PC-9 (cell line): ENCODE measurements at regions not wholly inside any gene's neighbourhood (a gene's known extent, or its start where the extent isn't known, plus 50 kb on each side); places are given as distances from the start of the nearest gene placed in this dataset.

Experiments used
- BruUV-seq: library from RNA; stranded (reverse); fragments of 400-500 nt; replicated peaks from 2 replicates; lab custom pipeline; 2021; lab: Mats Ljungman, UMichigan
- CTCF ChIA-PET: fragments of 300-600 bp; sonication (Branson Sonifier 250); formaldehyde crosslinking; loops from one replicate; lab custom pipeline; 2022; ENCODE audit warnings: antibody characterized with exemption; lab: Charles Lee
- POLR2A ChIA-PET: fragments of 300-600 bp; sonication (Branson Sonifier 250); formaldehyde crosslinking; loops from one replicate; lab custom pipeline; 2022; ENCODE audit warnings: antibody characterized with exemption; ENCODE audit not compliant: unreplicated experiment; lab: Charles Lee
- DNase-seq, 2 experiments: peaks; one replicate each; pipeline versions ENCODE4 v3.0.0 to v3.0.0-alpha.2; 2015 to 2022; ENCODE audit warnings: mixed read lengths in 1 of 2
- H2AFZ ChIP-seq: fragments of 200-600 bp; sonication (generic); 2 replicates; pipeline ENCODE4 v1.8.1; 2017; ENCODE audit warnings: antibody characterized with exemption
- H3F3A ChIP-seq: fragments of 200-600 bp; sonication (generic); 2 replicates; pipeline ENCODE4 v1.8.1; 2017; ENCODE audit warnings: antibody characterized with exemption, mild to moderate bottlenecking, low read depth; ENCODE audit not compliant: insufficient read depth
- H3K27ac ChIP-seq: fragments of 200-600 bp; sonication (generic); 2 replicates; pipeline ENCODE4 v1.6.1; 2016; ENCODE audit warnings: mixed run types
- H3K27me3 ChIP-seq: fragments of 200-600 bp; sonication (generic); 2 replicates; pipeline ENCODE4 v1.6.1; 2016; ENCODE audit warnings: low read depth, mixed run types; ENCODE audit not compliant: insufficient read depth
- H3K36me3 ChIP-seq: fragments of 200-600 bp; sonication (generic); 2 replicates; pipeline ENCODE4 v1.6.1; 2016; ENCODE audit warnings: low read depth, mixed run types
- H3K4me1 ChIP-seq: fragments of 200-600 bp; sonication (generic); replicated peaks from 2 replicates; pipeline ENCODE4 v1.6.1; 2016; ENCODE audit warnings: mixed run types; ENCODE audit not compliant: insufficient read depth
- H3K4me2 ChIP-seq: fragments of 200-600 bp; sonication (generic); 2 replicates; pipeline ENCODE4 v1.6.1; 2017; ENCODE audit warnings: mixed run types
- H3K4me3 ChIP-seq: fragments of 200-600 bp; sonication (generic); 2 replicates; pipeline ENCODE4 v1.6.1; 2016; ENCODE audit warnings: mixed run types
- H3K79me2 ChIP-seq: fragments of 200-600 bp; sonication (generic); 2 replicates; pipeline ENCODE4 v1.6.1; 2017; ENCODE audit warnings: low read depth, mixed run types
- H3K9me2 ChIP-seq: fragments of 200-600 bp; sonication (generic); 2 replicates; pipeline ENCODE4 v1.8.1; 2017; ENCODE audit warnings: mild to moderate bottlenecking; ENCODE audit not compliant: insufficient read depth
- H3K9me3 ChIP-seq: fragments of 200-600 bp; sonication (generic); 2 replicates; pipeline ENCODE4 v1.8.1; 2016; ENCODE audit warnings: low read depth; ENCODE audit not compliant: insufficient read depth
- H4K20me1 ChIP-seq: fragments of 200-600 bp; sonication (generic); 2 replicates; pipeline ENCODE4 v1.8.1; 2017; ENCODE audit not compliant: insufficient read depth
- CTCF ChIP-seq: fragments of 200-600 bp; sonication (generic); conservative IDR thresholded peaks from 2 replicates; pipeline ENCODE4 v1.6.1; 2017; ENCODE audit warnings: mixed run types, antibody characterized with exemption, mild to moderate bottlenecking, moderate library complexity
- EZH2 ChIP-seq: fragments of 200-600 bp; sonication (generic); IDR thresholded peaks from 2 replicates; pipeline ENCODE4 v1.8.0; 2017; ENCODE audit warnings: antibody characterized with exemption, low read depth
- intact Hi-C: fragments of 100-400 bp; cut with micrococcal nuclease; formaldehyde crosslinking; loops from one replicate; pipeline ENCODE4 v1.10.0; 2022; ENCODE audit not compliant: unreplicated experiment

GRCh38 chr4:187865914-187866313 is 129.7 kb upstream of the ZFP42 start:
- POLR2A ChIA-PET, result no interaction called here
- Histone ChIP-seq H3K27ac (no peak overlapping the region), H3K4me1 (no peaks in the 10 kb centered on the region), H3K9me3 (no peaks in the 10 kb centered on the region), H3K79me2 (no peaks in the 10 kb centered on the region), H3K9me2 (no peaks in the 10 kb centered on the region), H3K4me3 (no peak overlapping the region), H3K4me2 (no peak overlapping the region), H3F3A (no peaks in the 10 kb centered on the region), H4K20me1 (no peaks in the 10 kb centered on the region), H3K36me3 (no peaks in the 10 kb centered on the region), H2AFZ (no peak overlapping the region), H3K27me3 (no peaks in the 10 kb centered on the region)
- CTCF ChIA-PET, result no interaction called here
- TF ChIP-seq CTCF (no peak), EZH2 (no peak)
- DNase-seq, result no peak
- no TSS peak for BruUV-seq
- intact Hi-C loops, result no loop called here

- intact Hi-C loops, result no loop called here
- no peaks in the 10 kb centered on the region for H3K36me3 ChIP-seq
- no peak overlapping the region for H2AFZ ChIP-seq
- DNase-seq, result no peak
- no peaks in the 10 kb centered on the region for H3K9me2 ChIP-seq
- H3K9me3 ChIP-seq, result no peaks in the 10 kb centered on the region
- no TSS peak for BruUV-seq
- ChIA-PET POLR2A (no interaction called here), CTCF (no interaction called here)
- no peaks in the 10 kb centered on the region for H3K27me3 ChIP-seq
- no peaks in the 10 kb centered on the region for H4K20me1 ChIP-seq
- no peak for TF ChIP-seq EZH2
- no peak for TF ChIP-seq CTCF
- H3K4me2 ChIP-seq, result no peak overlapping the region
- H3F3A ChIP-seq, result no peaks in the 10 kb centered on the region
- H3K4me1 ChIP-seq, result no peaks in the 10 kb centered on the region
- H3K79me2 ChIP-seq, result no peaks in the 10 kb centered on the region
- no peak overlapping the region for H3K4me3 ChIP-seq
- H3K27ac ChIP-seq, result no peak overlapping the region
Observed at GRCh38 chr4:187883049-187883448, 112.5 kb upstream of the ZFP42 start.

- no peak for DNase-seq
- intact Hi-C loops, result no loop called here
- H2AFZ ChIP-seq, result no peak overlapping the region
- POLR2A ChIA-PET, result interaction anchor here (0.7 kb wide), 1 partner anchor 69 kb away, joined by 5 read pairs; no protein-coding TSS in a partner anchor
- H3K27ac ChIP-seq, result no peak overlapping the region
- H3K79me2 ChIP-seq, result no peaks in the 10 kb centered on the region
- no peak for TF ChIP-seq EZH2
- no peak for TF ChIP-seq CTCF
- H3K9me2 ChIP-seq, result no peaks in the 10 kb centered on the region
- H3F3A ChIP-seq, result no peaks in the 10 kb centered on the region
- H3K4me2 ChIP-seq, result no peak overlapping the region
- CTCF ChIA-PET, result no interaction called here
- H3K4me3 ChIP-seq, result no peak overlapping the region
- no TSS peak for BruUV-seq
- H4K20me1 ChIP-seq, result no peaks in the 10 kb centered on the region
- H3K36me3 ChIP-seq, result no peaks in the 10 kb centered on the region
- no peaks in the 10 kb centered on the region for H3K4me1 ChIP-seq
- H3K9me3 ChIP-seq, result no peaks in the 10 kb centered on the region
- no peaks in the 10 kb centered on the region for H3K27me3 ChIP-seq
Observed at GRCh38 chr4:187883836-187884475, 111.6 kb upstream of the ZFP42 start.
